A673 (cell line): ENCODE measurements at regions not wholly inside any gene's neighbourhood (a gene's known extent, or its start where the extent isn't known, plus 50 kb on each side); places are given as distances from the start of the nearest gene placed in this dataset.
"Not testable (repeated sequence)": the region's sequence is repeated elsewhere in the genome, so short reads cannot be mapped to it uniquely, and the experiment has no call there.

Source experiments
- BruUV-seq: library from RNA; stranded (reverse); fragments of 400-500 nt; replicated peaks from 2 replicates; lab custom pipeline; 2021; lab: Mats Ljungman, UMichigan
- CTCF ChIA-PET: fragments of 300-600 bp; sonication (Branson Sonifier 250); formaldehyde crosslinking; loops from one replicate; lab custom pipeline; 2022; ENCODE audit warnings: antibody characterized with exemption; lab: Charles Lee
- POLR2A ChIA-PET: fragments of 300-600 bp; sonication (Branson Sonifier 250); formaldehyde crosslinking; loops from one replicate; lab custom pipeline; 2022; ENCODE audit warnings: antibody characterized with exemption; ENCODE audit not compliant: low non-redundant PET; lab: Charles Lee
- DNase-seq: peaks from one replicate; pipeline ENCODE4 v3.0.0-alpha.2; 2015; ENCODE audit warnings: low spot score
- H3K27ac ChIP-seq: fragments of 200-600 bp; sonication (generic); 2 replicates; pipeline ENCODE4 v1.5.1; 2016; ENCODE audit warnings: mixed run types, low read depth, mild to moderate bottlenecking, mixed read lengths, antibody characterized with exemption, low read length; ENCODE audit not compliant: poor library complexity, severe bottlenecking
- H3K27me3 ChIP-seq: fragments of 200-600 bp; sonication (generic); replicated peaks from 2 replicates; pipeline ENCODE4 v1.6.1; 2017; ENCODE audit warnings: mixed run types, low read depth, mild to moderate bottlenecking, mixed read lengths, antibody characterized with exemption, low read length; ENCODE audit not compliant: insufficient read depth, poor library complexity
- H3K36me3 ChIP-seq: fragments of 200-600 bp; sonication (generic); 2 replicates; pipeline ENCODE4 v1.6.1; 2016; ENCODE audit warnings: mixed run types, mild to moderate bottlenecking, mixed read lengths, antibody characterized with exemption, low read length; ENCODE audit not compliant: insufficient read depth, poor library complexity, severe bottlenecking
- H3K4me1 ChIP-seq: fragments of 200-600 bp; sonication (generic); 2 replicates; pipeline ENCODE4 v1.6.1; 2017; ENCODE audit warnings: mixed run types, mild to moderate bottlenecking, mixed read lengths, antibody characterized with exemption, low read length; ENCODE audit not compliant: insufficient read depth, poor library complexity, severe bottlenecking
- H3K4me3 ChIP-seq: fragments of 200-600 bp; sonication (generic); 2 replicates; pipeline ENCODE4 v1.5.1; 2016; ENCODE audit warnings: low read depth, mixed run types, mild to moderate bottlenecking, mixed read lengths, low read length; ENCODE audit not compliant: poor library complexity, severe bottlenecking
- H3K9me3 ChIP-seq: fragments of 200-600 bp; sonication (generic); 2 replicates; pipeline ENCODE4 v1.6.1; 2016; ENCODE audit warnings: mixed run types, low read depth, mild to moderate bottlenecking, mixed read lengths, antibody characterized with exemption, low read length; ENCODE audit not compliant: poor library complexity, severe bottlenecking
- CTCF ChIP-seq: fragments of 300-800, 200-600 bp; sonication (generic); conservative IDR thresholded peaks from 2 replicates; pipeline ENCODE4 v1.5.1; 2017; ENCODE audit warnings: low read depth, mild to moderate bottlenecking, antibody characterized with exemption, low read length, moderate library complexity, mixed read lengths
- EZH2 ChIP-seq: fragments of 200-600 bp; sonication (generic); IDR thresholded peaks from 2 replicates; pipeline ENCODE4 v1.6.1; 2017; ENCODE audit warnings: borderline replicate concordance, low read depth, mild to moderate bottlenecking, mixed read lengths, antibody characterized with exemption, low read length; ENCODE audit not compliant: poor library complexity, severe bottlenecking
- intact Hi-C: fragments of 100-400 bp; cut with micrococcal nuclease; formaldehyde crosslinking; loops from one replicate; pipeline ENCODE4 v1.10.0; 2022; ENCODE audit not compliant: unreplicated experiment

GRCh38 chr18:6569813-6570212 is 155.1 kb upstream of the L3MBTL4 start:
- TF ChIP-seq EZH2 (no peak), CTCF (no peak)
- Histone ChIP-seq H3K9me3 (peaks cover 31% of the 10 kb centered on the region), H3K4me1 (no peaks in the 10 kb centered on the region), H3K27me3 (no peaks in the 10 kb centered on the region), H3K4me3 (no peak overlapping the region), H3K36me3 (no peaks in the 10 kb centered on the region), H3K27ac (no peak overlapping the region)
- DNase-seq = no peak
- CTCF ChIA-PET = no interaction called here
- BruUV-seq = no TSS peak
- POLR2A ChIA-PET = no interaction called here
- intact Hi-C loops = no loop called here

GRCh38 chr18:6570581-6571238 is 156.0 kb upstream of the L3MBTL4 start:
- ChIA-PET POLR2A (no interaction called here), CTCF (no interaction called here)
- no peaks in the 10 kb centered on the region for H3K27me3 ChIP-seq
- no peak overlapping the region for H3K4me3 ChIP-seq
- no peaks in the 10 kb centered on the region for H3K36me3 ChIP-seq
- TF ChIP-seq CTCF = no peak
- no peak for TF ChIP-seq EZH2
- no peak for DNase-seq
- peaks cover 28% of the 10 kb centered on the region for H3K9me3 ChIP-seq
- intact Hi-C loops = no loop called here
- BruUV-seq = no TSS peak
- no peaks in the 10 kb centered on the region for H3K4me1 ChIP-seq
- no peak overlapping the region for H3K27ac ChIP-seq

GRCh38 chr18:6571239-6571602 is 156.5 kb upstream of the L3MBTL4 start:
- no peak overlapping the region for H3K27ac ChIP-seq
- no peak for DNase-seq
- H3K4me3 ChIP-seq = no peak overlapping the region
- no TSS peak for BruUV-seq
- intact Hi-C loops = no loop called here
- no peaks in the 10 kb centered on the region for H3K4me1 ChIP-seq
- ChIA-PET CTCF (no interaction called here), POLR2A (no interaction called here)
- no peaks in the 10 kb centered on the region for H3K36me3 ChIP-seq
- peaks cover 25% of the 10 kb centered on the region for H3K9me3 ChIP-seq
- no peaks in the 10 kb centered on the region for H3K27me3 ChIP-seq
- TF ChIP-seq EZH2 (no peak), CTCF (no peak)

GRCh38 chr18:6572192-6572591 is 157.3 kb upstream of the ARHGAP28 start:
- intact Hi-C loops, POLR2A ChIA-PET, H3K27ac ChIP-seq, H3K4me3 ChIP-seq, H3K36me3 ChIP-seq, H3K4me1 ChIP-seq, BruUV-seq, H3K27me3 ChIP-seq, DNase-seq, CTCF ChIA-PET: not testable (repeated sequence)
- H3K9me3 ChIP-seq = peaks cover 31% of the 10 kb centered on the region
